Adrenal gland (tissue), 9 donors: ENCODE measurements at regions not wholly inside any gene's neighbourhood (a gene's known extent, or its start where the extent isn't known, plus 50 kb on each side); places are given as distances from the start of the nearest gene placed in this dataset.
"Not testable (repeated sequence)": the region's sequence is repeated elsewhere in the genome, so short reads cannot be mapped to it uniquely, and the experiment has no call there.

Experiments used
- DNase-seq, 7 donors: peaks; one replicate each; pipeline ENCODE4 v3.0.0-alpha.2; 2019 to 2020
- H3K27ac ChIP-seq, 5 donors: fragments of 200-600 bp; sonication (generic) in 4 of 5; 1 replicate in 3 of 5; 2 replicates in 2 of 5; pipeline versions ENCODE4 v1.5.1 to v1.8.0; 2016 to 2020; ENCODE audit warnings: mild to moderate bottlenecking in 1 of 5
- H3K27me3 ChIP-seq: fragments of 200-600 bp; 2 replicates; pipeline ENCODE4 v1.8.0; 2021
- H3K36me3 ChIP-seq, 2 donors: fragments of 200-600 bp; replicated peaks in 1 of 2; 1 replicate in 1 of 2; 2 replicates in 1 of 2; pipeline versions ENCODE4 v1.5.1 to v1.8.0; 2018 to 2022
- H3K4me1 ChIP-seq, 2 donors: fragments of 200-600 bp; replicated peaks in 1 of 2; 1 replicate in 1 of 2; 2 replicates in 1 of 2; pipeline versions ENCODE4 v1.5.1 to v1.8.0; 2018 to 2021
- H3K4me3 ChIP-seq, 4 donors: fragments of 200-600 bp; sonication (generic) in 3 of 4; one replicate each; pipeline ENCODE4 v1.5.1; 2016 to 2018
- H3K9me3 ChIP-seq, 3 donors: fragments of 200-600 bp; sonication (generic) in 1 of 3; replicated peaks in 1 of 3; 1 replicate in 2 of 3; 2 replicates in 1 of 3; pipeline versions ENCODE4 v1.5.1 to v1.8.0; 2016 to 2021
- CTCF ChIP-seq, 6 experiments: fragments of 450-650 bp in 4 of 6; fragments of 200-600 bp in 2 of 6; sonication (generic) in 1 of 6; IDR thresholded peaks; 1 replicate in 5 of 6; 2 replicates in 1 of 6; pipeline versions ENCODE4 v1.5.1 to v1.8.0; 2016 to 2021; ENCODE audit warnings: antibody characterized with exemption in 6 of 6, mild to moderate bottlenecking in 2 of 6, moderate library complexity in 1 of 6
- POLR2A ChIP-seq, 2 donors: fragments of 450-650 bp; IDR thresholded peaks; one replicate each; pipeline ENCODE4 v1.6.1; 2017; ENCODE audit warnings: antibody characterized with exemption in 2 of 2, mild to moderate bottlenecking in 2 of 2, moderate library complexity in 1 of 2
- WGBS, 4 donors: extraction: QIAGEN DNeasy Blood & Tissue Kit in 2 of 4; methylation state at CpG; one replicate each; pipeline versions ENCODE4 v1.1.5 to v1.1.7; 2013 to 2017; 5-methylcytosine and 5-hydroxymethylcytosine counted together
- intact Hi-C, 2 donors: fragments of 100-400 bp; cut with DNase I; formaldehyde crosslinking; loops; one replicate each; pipeline versions ENCODE4 v1.14.1 to v1.15.0; 2022 to 2023
- donor health status: healthy with polysubstance abuse.
- donor health status: Bipolar disorder and iron deficiency.
- donor health status: DM: yes; HTN: yes; CAD: no.
- donor health status: DM: no; HTN: no; CAD: no.
- donor health status: DM: no; HTN: no; CAD: no.

- no peaks in the 10 kb centered on the region for H3K9me3 ChIP-seq
- TF ChIP-seq POLR2A (IDR thresholded peaks at IDR 0.05) (no peak), CTCF (IDR thresholded peaks at IDR 0.05) (no peak)
- WGBS, 4 donors: 83 to 87% (median 85%) methylated on average over 7 of the region's 7 CpGs
- no peak overlapping the region for H3K4me3 ChIP-seq
- peaks cover 0 to 18% of the 10 kb centered on the region in 2 donors for H3K4me1 ChIP-seq
- intact Hi-C loops: loop anchor here in 1 of 2 donors (10.0 kb wide), 1 partner anchor 137 kb away; no protein-coding TSS in a partner anchor
- peak overlapping the region in 1 of 5 donors; percentile 79 for H3K27ac ChIP-seq
- no peak for DNase-seq
- no peaks in the 10 kb centered on the region for H3K36me3 ChIP-seq
- H3K27me3 ChIP-seq: no peaks in the 10 kb centered on the region
Observed at GRCh38 chr16:29117631-29118030, 132.8 kb downstream of the LAT start.

GRCh38 chr16:29116980-29117379 is 132.1 kb downstream of the LAT start:
- peak overlapping the region in 1 of 5 donors; percentile 77 for H3K27ac ChIP-seq
- peaks cover 0 to 18% of the 10 kb centered on the region in 2 donors for H3K4me1 ChIP-seq
- intact Hi-C loops: loop anchor here in 1 of 2 donors (10.0 kb wide), 1 partner anchor 138 kb away; no protein-coding TSS in a partner anchor
- H3K27me3 ChIP-seq: no peaks in the 10 kb centered on the region
- no peak overlapping the region for H3K4me3 ChIP-seq
- 86 to 98% (median 93%) methylated on average over 8 to 14 of the region's 14 CpGs for WGBS, 4 donors
- DNase-seq: peak in 1 of 7 donors; percentile 53
- no peak for TF ChIP-seq CTCF (IDR thresholded peaks at IDR 0.05)
- TF ChIP-seq POLR2A (IDR thresholded peaks at IDR 0.05): no peak
- H3K36me3 ChIP-seq: no peaks in the 10 kb centered on the region
- no peaks in the 10 kb centered on the region for H3K9me3 ChIP-seq

- intact Hi-C loops: loop anchor here in 1 of 2 donors (10.0 kb wide), 1 partner anchor 139 kb away; no protein-coding TSS in a partner anchor
- H3K36me3 ChIP-seq, H3K4me3 ChIP-seq, H3K27me3 ChIP-seq, H3K9me3 ChIP-seq: not testable (repeated sequence)
- peak overlapping the region in 2 of 5 donors; percentile 35 to 77 for H3K27ac ChIP-seq
- peak in 1 of 7 donors; percentile 58 for DNase-seq
- 78 to 88% (median 85%) methylated on average over 5 to 12 of the region's 12 CpGs for WGBS, 4 donors
- H3K4me1 ChIP-seq: peaks cover 0 to 18% of the 10 kb centered on the region in 2 donors
Observed at GRCh38 chr16:29116207-29116606, 131.4 kb downstream of the LAT start.

GRCh38 chr16:29115802-29116141 is 130.9 kb downstream of the LAT start:
- H3K4me1 ChIP-seq: peaks cover 0 to 18% of the 10 kb centered on the region in 2 donors
- peak overlapping the region in 3 of 5 donors; percentile 3 to 77 (median 35) for H3K27ac ChIP-seq
- not testable (repeated sequence) for H3K4me3 ChIP-seq, H3K36me3 ChIP-seq, H3K9me3 ChIP-seq, H3K27me3 ChIP-seq
- WGBS, 4 donors: 22 to 31% (median 27%) methylated on average over 3 of the region's 3 CpGs
- DNase-seq: peak in 1 of 7 donors; percentile 18
- intact Hi-C loops: loop anchor here in 1 of 2 donors (10.0 kb wide), 1 partner anchor 139 kb away; no protein-coding TSS in a partner anchor

- peak overlapping the region in 3 of 5 donors; percentile 3 to 77 (median 23) for H3K27ac ChIP-seq
- peaks cover 0 to 18% of the 10 kb centered on the region in 2 donors for H3K4me1 ChIP-seq
- not testable (repeated sequence) for H3K9me3 ChIP-seq, H3K36me3 ChIP-seq, H3K27me3 ChIP-seq, H3K4me3 ChIP-seq
- DNase-seq: peak; percentile 49 to 89 (median 75)
- TF ChIP-seq CTCF (IDR thresholded peaks at IDR 0.05): peak; percentile 44 to 63 (median 60)
- intact Hi-C loops: loop anchor here in 1 of 2 donors (10.0 kb wide), 1 partner anchor 140 kb away; no protein-coding TSS in a partner anchor
- 2 to 32% (median 27%) methylated on average over 14 to 26 of the region's 26 CpGs for WGBS, 4 donors
Observed at GRCh38 chr16:29114989-29115801, 130.3 kb downstream of the LAT start.
